ENCODE measurements at regions not wholly inside any gene's neighbourhood (a gene's known extent, or its start where the extent isn't known, plus 50 kb on each side); places are given as distances from the start of the nearest gene placed in this dataset.

GRCh38 chr16:64408699-64409098, 713.2 kb downstream of the CDH11 start:
- TF ChIP-seq CTCF (IDR thresholded peaks at IDR 0.05): no peak
- TF ChIP-seq POLR2A (IDR thresholded peaks at IDR 0.05): no peak

All from thyroid gland (tissue), 4 donors.